ENCODE measurements at regions not wholly inside any gene's neighbourhood (a gene's known extent, or its start where the extent isn't known, plus 50 kb on each side); places are given as distances from the start of the nearest gene placed in this dataset.

GRCh38 chr10:47243791-47244190 is 56.2 kb upstream of the GDF10 start:
- DNase-seq (no peak), ATAC-seq (no peak)
- peaks cover 0 to 7% of the 10 kb centered on the region in 2 donors for H3K9me3 Mint-ChIP-seq
- H3K27ac Mint-ChIP-seq: peak overlapping the region in 1 of 2 donors; percentile 25
- no peaks in the 10 kb centered on the region for H3K27me3 Mint-ChIP-seq
- no peak overlapping the region for H3K4me3 Mint-ChIP-seq
- peaks cover 30% of the 10 kb centered on the region for H3K4me1 Mint-ChIP-seq

DNA sequence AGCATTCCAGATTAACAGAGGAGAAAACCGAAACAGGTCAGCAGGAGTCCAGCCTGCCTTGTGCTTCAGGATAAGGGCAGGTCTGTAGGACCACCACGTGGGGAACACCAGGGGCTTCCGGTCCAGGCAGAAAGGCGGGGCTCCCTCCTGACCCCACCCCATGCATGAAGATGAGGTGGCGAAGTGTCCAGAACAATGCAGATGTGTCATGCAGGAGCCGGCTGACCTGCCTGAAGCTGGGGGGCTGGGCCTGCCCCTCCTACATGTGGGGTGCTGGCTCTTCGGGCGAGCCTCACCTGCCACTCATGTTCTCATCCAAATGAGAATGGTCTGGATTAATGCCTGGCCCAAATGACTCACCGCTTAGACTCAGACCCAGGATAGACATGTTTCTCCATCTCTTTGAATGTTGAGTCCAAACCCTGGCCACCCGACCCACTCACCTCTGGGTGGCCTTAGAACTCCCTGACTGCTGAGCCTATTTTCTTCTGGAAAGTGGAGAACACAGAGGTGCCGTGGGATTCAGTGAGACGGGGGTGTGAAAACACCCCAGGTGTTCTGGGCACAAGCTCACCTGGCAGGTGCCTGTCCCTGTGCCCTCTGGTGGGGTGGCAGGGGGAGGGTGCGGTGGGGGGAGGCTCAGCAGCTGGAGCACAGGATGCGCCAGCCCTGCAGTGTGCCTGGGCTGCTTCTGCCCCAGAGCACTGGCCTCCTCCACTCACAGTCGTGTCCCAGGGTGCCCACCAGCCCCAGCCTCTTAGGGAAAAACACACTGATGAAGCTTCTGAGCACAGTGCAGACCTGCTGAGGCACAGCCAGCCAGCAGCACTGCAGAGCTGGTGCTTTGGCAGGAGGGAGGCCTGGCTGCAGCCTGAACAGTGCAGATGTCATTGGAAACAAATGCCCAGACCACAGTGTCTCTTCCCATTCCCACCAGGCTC is 55.2 kb upstream of the GDF10 start:
- Mint-ChIP-seq H3K4me3 (no peak overlapping the region), H3K27ac (peak overlapping the region in 1 of 2 donors; percentile 70), H3K4me1 (peaks cover 27% of the 10 kb centered on the region), H3K9me3 (peaks cover 0 to under 1% of the 10 kb centered on the region in 2 donors), H3K27me3 (no peaks in the 10 kb centered on the region)
- ATAC-seq: no peak
- DNase-seq: no peak

- H3K27ac Mint-ChIP-seq: no peak overlapping the region
- peaks cover 22% of the 10 kb centered on the region for H3K4me1 Mint-ChIP-seq
- no peaks in the 10 kb centered on the region for H3K9me3 Mint-ChIP-seq
- H3K4me3 Mint-ChIP-seq: no peak overlapping the region
- ATAC-seq (no peak), DNase-seq (no peak)
- no peaks in the 10 kb centered on the region for H3K27me3 Mint-ChIP-seq
Measured at GRCh38 chr10:47245731-47246350, 54.2 kb upstream of the GDF10 start.

DNA sequence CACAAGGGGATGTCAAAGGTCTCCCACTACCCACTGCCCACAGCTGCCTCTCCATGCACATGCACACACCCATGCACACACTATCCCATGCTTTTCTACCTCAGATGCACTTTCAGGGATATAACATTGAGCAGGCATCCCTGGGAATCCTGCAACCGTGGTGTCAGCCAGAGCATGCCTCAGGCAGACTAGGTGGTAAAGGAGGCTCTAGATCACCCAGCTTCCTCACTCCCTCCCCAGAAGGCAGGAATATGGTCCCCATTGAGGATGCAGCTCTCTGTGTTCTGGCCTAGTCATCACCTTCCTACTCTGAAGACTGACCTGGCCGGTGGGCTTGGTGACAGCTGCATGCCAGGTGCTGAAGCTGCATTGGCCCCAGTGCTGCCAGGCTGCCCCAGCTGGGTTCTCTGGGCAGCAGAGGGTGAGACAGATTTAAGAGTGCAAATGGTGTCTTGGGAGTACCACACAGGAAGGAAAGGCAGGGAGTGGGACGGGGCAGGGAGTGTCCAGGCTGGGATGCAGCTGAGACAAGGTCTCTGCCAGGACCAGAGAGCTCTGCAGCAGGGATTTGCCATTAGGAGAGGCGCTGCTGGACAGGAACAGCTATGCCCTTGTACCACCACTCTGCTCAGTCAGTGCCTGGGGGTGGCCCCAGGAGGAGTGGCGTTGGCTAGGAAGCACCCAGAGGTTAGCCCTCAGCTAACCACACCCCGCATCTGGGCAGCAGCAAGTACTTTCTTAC is 53.4 kb upstream of the GDF10 start:
- Mint-ChIP-seq H3K4me3 (no peak overlapping the region), H3K27ac (peak overlapping the region; percentile 57 to 86), H3K27me3 (no peaks in the 10 kb centered on the region), H3K4me1 (peaks cover 27% of the 10 kb centered on the region), H3K9me3 (no peaks in the 10 kb centered on the region)
- ATAC-seq: no peak
- DNase-seq: no peak

- Mint-ChIP-seq H3K27ac (no peak overlapping the region), H3K4me1 (peaks cover 24% of the 10 kb centered on the region), H3K27me3 (no peaks in the 10 kb centered on the region), H3K9me3 (no peaks in the 10 kb centered on the region), H3K4me3 (no peak overlapping the region)
- DNase-seq (no peak), ATAC-seq (no peak)
Measured at GRCh38 chr10:47247148-47248059, 52.6 kb upstream of the GDF10 start.

- H3K4me1 Mint-ChIP-seq: peaks cover 17% of the 10 kb centered on the region
- no peak overlapping the region for H3K4me3 Mint-ChIP-seq
- H3K9me3 Mint-ChIP-seq: no peaks in the 10 kb centered on the region
- H3K27ac Mint-ChIP-seq: no peak overlapping the region
- no peaks in the 10 kb centered on the region for H3K27me3 Mint-ChIP-seq
- no peak for ATAC-seq
- no peak for DNase-seq
Measured at GRCh38 chr10:47248386-47249090, 51.5 kb upstream of the GDF10 start.

DNA sequence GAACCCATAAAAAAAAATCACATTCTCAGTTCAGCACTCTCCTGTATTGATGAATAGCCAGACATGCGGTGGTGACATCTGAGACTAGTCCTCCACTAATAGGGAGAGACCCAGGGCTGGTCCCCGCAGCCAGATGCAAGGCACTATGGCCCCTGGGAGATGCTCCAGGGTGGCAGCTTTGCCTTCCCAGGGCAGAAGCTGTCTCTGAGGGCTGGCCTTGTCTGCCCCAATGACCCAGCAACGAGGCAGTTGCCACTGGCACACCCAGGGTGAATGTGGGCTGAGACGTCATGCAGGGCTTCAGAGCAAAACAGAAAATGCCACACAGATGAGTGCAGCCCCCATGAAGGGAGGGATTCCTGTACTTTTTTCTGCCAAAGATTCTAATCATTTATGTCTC is 50.1 kb upstream of the GDF10 start:
- H3K27ac Mint-ChIP-seq: no peak overlapping the region
- ATAC-seq (no peak), DNase-seq (no peak)
- no peaks in the 10 kb centered on the region for H3K27me3 Mint-ChIP-seq
- no peak overlapping the region for H3K4me3 Mint-ChIP-seq
- H3K4me1 Mint-ChIP-seq: peaks cover 30% of the 10 kb centered on the region
- no peaks in the 10 kb centered on the region for H3K9me3 Mint-ChIP-seq

All from stimulated activated naive CD8-positive, alpha-beta T cell treated with anti-CD3 and anti-CD28 coated beads, Interleukin-15, amount 100 ng/mL, for 72 hours (primary cell).